IMR-90 (cell line): ENCODE measurements at regions not wholly inside any gene's neighbourhood (a gene's known extent, or its start where the extent isn't known, plus 50 kb on each side); places are given as distances from the start of the nearest gene placed in this dataset.

Source experiments
- CTCF ChIP-seq: conservative IDR thresholded peaks from 2 replicates; pipeline ENCODE4 v1.5.1; 2012; ENCODE audit warnings: mild to moderate bottlenecking, low read depth, low read length, improper control_type of control experiment
- FOS ChIP-seq: fragments of 150-350 bp; IDR thresholded peaks from 2 replicates; pipeline ENCODE4 v1.6.1; 2016; ENCODE audit warnings: low read depth, low read length
- POLR2A ChIP-seq: IDR thresholded peaks from 2 replicates; pipeline ENCODE4 v1.6.1; 2012; ENCODE audit warnings: mild to moderate bottlenecking, low read depth, low read length
- RAD21 ChIP-seq: IDR thresholded peaks from 2 replicates; pipeline ENCODE4 v1.6.1; 2012; ENCODE audit warnings: low read length, improper control_type of control experiment

GRCh38 chr3:1026395-1026794, 66.4 kb upstream of the CNTN6 start:
- TF ChIP-seq POLR2A (no peak), CTCF (no peak), RAD21 (no peak), FOS (no peak)
